AG09319 (cell line): ENCODE measurements at regions not wholly inside any gene's neighbourhood (a gene's known extent, or its start where the extent isn't known, plus 50 kb on each side); places are given as distances from the start of the nearest gene placed in this dataset.
A peak's percentile ranks its signal among the peaks of the same experiment; 100 is the strongest.
"Not testable (repeated sequence)": the region's sequence is repeated elsewhere in the genome, so short reads cannot be mapped to it uniquely, and the experiment has no call there.

Source experiments
- DNase-seq: peaks from one replicate; pipeline ENCODE4 v3.0.0-alpha.2; 2010; ENCODE audit warnings: low read depth; ENCODE audit errors: extremely low read depth
- TF ChIP-seq, protein P1 (sequence below): IDR thresholded peaks from 2 replicates; pipeline ENCODE4 v1.5.1; 2011; ENCODE audit warnings: low read depth, mild to moderate bottlenecking, inconsistent platforms, low read length, moderate library complexity

DNA sequence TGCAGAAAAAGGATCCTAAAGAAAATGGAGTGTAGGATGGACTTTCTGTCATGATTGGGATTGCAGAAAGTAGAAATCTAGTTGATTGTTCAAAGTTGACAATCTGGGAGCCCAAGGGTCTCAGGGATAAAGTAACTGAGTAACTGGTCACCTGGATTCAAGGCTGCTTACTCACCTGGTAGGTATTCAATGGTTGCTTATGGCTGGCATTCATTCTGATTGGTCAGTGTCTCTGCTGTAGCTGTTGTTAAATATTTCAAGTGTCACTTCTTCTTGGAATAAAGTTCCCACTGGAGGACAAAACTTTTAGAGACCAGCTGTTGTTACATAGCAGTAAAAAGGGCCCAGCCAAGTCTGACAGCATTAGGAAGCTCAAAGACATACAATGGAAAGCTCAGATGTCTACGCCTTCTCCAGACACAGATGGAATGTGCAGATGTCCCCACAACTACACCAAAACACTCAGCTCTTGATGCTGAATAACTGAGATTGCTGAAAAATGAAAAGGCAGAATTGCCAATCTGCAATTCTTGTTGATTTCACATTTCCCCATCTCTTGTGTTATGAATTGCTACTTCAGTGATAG is 106.9 kb downstream of the ZNF467 start:
- TF ChIP-seq, protein P1, sequence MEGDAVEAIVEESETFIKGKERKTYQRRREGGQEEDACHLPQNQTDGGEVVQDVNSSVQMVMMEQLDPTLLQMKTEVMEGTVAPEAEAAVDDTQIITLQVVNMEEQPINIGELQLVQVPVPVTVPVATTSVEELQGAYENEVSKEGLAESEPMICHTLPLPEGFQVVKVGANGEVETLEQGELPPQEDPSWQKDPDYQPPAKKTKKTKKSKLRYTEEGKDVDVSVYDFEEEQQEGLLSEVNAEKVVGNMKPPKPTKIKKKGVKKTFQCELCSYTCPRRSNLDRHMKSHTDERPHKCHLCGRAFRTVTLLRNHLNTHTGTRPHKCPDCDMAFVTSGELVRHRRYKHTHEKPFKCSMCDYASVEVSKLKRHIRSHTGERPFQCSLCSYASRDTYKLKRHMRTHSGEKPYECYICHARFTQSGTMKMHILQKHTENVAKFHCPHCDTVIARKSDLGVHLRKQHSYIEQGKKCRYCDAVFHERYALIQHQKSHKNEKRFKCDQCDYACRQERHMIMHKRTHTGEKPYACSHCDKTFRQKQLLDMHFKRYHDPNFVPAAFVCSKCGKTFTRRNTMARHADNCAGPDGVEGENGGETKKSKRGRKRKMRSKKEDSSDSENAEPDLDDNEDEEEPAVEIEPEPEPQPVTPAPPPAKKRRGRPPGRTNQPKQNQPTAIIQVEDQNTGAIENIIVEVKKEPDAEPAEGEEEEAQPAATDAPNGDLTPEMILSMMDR, result no peak
- DNase-seq, result no peak

DNA sequence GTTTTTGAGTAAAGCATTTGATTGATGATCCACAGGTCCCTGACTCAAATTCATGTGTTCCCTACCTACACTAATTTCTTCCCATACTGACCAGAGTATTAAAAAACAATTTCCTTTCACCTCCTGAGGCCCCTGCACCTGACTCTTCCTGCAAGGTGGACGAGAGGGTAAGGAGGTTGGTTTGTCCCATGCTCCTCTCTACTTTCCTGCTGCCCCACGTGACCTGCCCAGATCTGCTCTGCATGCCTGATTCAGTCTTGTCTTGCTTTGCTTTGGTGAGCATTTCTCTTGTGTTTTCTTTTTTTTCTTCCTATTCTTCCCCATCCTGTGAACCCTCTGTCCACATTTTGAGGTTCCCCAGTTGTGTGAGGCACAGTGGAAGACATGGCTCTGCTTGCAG is 107.8 kb downstream of the ZNF467 start:
- DNase-seq, result not testable (repeated sequence)

DNA sequence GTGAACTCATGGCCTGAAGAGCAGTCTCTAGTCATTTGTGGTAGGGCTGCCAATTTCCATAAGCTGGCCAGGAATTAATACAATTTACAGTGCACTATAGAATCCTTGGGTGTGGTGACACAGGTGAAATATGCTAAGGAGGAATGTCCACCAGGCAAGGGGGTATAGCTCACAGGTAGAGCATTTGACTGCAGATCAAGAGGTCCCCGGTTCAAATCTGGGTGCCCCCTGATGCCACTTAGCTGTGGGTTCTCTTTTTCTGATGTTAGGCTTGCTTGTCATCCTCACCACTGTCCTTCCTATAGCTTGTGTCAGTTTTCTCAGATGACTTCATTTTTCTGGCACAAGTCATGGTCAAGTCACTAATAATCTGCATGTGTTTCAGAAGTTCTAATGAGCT is 108.7 kb downstream of the ZNF467 start:
- no peak for DNase-seq
- TF ChIP-seq, protein P1, result no peak

DNA sequence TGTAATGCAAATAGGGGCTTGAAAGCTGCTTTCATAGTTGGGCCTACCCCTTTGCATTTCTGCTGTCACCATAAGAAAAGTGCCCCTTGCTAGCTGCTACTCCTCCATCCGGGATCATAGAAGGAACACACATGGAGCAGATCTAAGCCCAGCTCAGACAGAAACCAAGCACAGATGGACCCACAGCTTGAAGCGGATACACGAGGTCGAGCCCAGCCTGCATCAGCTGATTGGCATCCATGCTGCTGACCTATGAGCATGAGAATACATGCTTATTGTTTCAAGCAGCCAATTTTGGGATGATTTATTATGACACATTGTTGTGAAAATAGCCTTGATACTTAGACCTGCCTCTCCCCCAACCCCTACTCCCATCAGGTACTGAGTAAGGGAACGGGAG is 109.2 kb downstream of the ZNF467 start:
- TF ChIP-seq, protein P1, result no peak
- DNase-seq, result no peak

DNA sequence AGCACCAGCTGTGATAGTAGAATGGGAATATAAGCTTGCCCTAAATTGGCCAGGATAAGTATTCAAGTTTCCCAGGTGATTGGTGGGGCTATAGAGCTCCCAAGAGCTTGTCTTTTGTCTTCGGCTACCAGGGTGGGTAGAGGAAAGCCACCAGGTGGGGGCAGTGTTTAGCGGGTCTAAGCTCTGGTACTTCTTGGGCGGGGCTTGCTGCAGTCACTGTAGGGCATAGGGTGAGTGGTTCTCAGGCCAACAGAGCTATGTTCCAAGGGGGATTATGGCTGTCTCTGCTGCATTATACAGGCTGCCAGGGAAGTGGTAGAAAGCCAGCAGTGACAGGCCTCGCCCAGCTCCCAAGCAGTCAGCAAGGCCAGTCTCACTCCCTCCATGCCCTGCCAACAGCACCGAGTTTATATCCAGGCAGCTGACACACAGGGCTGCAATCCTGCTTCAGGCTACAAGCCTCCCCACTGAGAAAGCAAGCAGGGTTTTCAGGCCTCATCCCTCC is 110.7 kb downstream of the ZNF467 start:
- DNase-seq, result no peak

DNA sequence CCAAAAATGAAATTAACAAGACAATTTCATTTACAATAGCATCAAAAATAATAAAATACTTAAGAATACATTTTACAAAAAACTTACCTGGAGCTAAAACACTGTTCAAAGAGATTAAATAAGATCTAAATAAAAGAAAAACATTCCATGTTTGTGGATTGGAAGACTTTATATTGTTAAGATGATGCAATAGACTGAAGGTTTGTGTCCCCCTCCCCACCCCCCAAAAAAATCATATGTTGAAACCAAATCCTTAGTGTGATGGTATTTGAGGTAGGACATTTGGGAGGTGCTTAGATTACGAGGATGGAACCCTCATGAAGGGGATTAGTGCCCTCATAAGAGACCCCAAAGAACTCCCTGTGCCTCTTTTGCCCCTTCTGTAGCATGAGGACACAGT is 117.6 kb downstream of the ZNF467 start:
- TF ChIP-seq, protein P1, result no peak
- DNase-seq, result no peak

More for the DNA sequence above, 110.7 kb downstream of the ZNF467 start:
- TF ChIP-seq, protein P1, result peak; percentile 44

DNA sequence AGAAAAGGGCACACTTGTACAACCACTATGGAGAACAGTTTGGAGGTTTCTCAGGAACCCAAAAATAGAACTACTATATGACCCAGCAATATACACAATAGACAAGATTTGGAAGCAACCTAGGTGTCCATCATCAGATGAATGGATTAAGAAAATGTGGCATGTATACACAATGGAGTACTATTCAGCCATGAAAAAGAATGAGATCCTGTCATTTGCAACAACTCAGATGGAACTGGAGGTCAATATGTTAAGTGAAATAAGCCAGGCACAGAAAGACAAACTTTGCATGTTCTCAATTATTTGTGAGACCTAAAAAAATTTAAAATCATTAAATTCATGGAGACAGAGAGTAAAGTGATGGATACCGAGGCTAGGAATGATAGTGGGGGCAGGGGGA is 118.8 kb downstream of the ZNF467 start:
- DNase-seq, result no peak
- TF ChIP-seq, protein P1, result no peak

DNA sequence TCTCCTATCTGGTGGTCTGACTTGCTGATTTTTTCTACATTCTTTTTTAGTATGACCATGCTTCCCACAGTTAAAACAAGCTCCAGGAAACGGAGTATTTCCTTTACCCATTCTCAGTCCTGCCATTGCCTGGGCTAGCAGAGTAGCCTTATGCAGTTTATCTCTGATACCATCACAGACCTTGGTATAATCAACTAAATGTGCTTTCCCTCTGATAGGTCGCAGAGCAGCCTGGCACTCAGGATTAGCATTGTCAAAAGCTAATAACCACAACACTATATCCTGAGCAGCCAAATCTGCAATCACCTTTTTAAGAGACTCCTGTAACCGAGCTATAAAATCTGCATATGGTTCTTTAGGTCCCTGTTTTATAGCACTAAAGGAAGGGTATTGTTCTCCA is 123.2 kb downstream of the ZNF467 start:
- not testable (repeated sequence) for DNase-seq
